ENCODE measurements at regions not wholly inside any gene's neighbourhood (a gene's known extent, or its start where the extent isn't known, plus 50 kb on each side); places are given as distances from the start of the nearest gene placed in this dataset.

GRCh38 chr11:90661233-90661632 is 438.4 kb upstream of the CHORDC1 start:
- CTCF ChIA-PET = no interaction called here
- BruUV-seq (replicated peaks) = no TSS peak

DNA sequence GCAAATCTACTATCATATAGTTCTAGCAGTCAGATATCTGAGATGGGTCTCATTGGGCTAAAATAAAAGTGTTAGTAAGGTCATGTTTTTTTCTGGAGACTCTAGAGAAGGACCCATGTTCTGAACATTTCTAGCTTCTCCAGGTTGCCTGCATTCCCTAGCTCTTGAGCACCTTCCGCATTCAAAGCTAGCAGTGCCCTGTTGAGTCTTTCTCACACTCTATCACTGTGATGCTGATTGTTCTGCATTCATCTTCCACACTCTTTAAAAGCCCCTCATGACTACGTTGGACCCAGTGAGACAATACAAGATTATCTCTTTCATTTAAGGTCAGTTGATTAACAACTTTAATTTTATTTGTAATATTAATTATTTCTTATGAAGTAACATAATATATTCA is 433.3 kb upstream of the CHORDC1 start:
- H3K4me1 ChIP-seq (ENCODE audit: insufficient read depth, low read length, poor library complexity, severe bottlenecking) = no peaks in the 10 kb centered on the region
- BruUV-seq (replicated peaks) = no TSS peak
- TF ChIP-seq EZH2 (IDR thresholded peaks at IDR 0.05; ENCODE audit: borderline replicate concordance, low read depth, low read length, poor library complexity, severe bottlenecking) = no peak
- TF ChIP-seq, protein P1, sequence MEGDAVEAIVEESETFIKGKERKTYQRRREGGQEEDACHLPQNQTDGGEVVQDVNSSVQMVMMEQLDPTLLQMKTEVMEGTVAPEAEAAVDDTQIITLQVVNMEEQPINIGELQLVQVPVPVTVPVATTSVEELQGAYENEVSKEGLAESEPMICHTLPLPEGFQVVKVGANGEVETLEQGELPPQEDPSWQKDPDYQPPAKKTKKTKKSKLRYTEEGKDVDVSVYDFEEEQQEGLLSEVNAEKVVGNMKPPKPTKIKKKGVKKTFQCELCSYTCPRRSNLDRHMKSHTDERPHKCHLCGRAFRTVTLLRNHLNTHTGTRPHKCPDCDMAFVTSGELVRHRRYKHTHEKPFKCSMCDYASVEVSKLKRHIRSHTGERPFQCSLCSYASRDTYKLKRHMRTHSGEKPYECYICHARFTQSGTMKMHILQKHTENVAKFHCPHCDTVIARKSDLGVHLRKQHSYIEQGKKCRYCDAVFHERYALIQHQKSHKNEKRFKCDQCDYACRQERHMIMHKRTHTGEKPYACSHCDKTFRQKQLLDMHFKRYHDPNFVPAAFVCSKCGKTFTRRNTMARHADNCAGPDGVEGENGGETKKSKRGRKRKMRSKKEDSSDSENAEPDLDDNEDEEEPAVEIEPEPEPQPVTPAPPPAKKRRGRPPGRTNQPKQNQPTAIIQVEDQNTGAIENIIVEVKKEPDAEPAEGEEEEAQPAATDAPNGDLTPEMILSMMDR (conservative IDR thresholded peaks at IDR 0.05; ENCODE audit: low read depth, low read length) = no peak
- no peaks in the 10 kb centered on the region for H3K27me3 ChIP-seq (replicated peaks; ENCODE audit: insufficient read depth, low read depth, low read length, poor library complexity)
- H3K36me3 ChIP-seq (ENCODE audit: insufficient read depth, low read length, poor library complexity, severe bottlenecking) = no peaks in the 10 kb centered on the region
- intact Hi-C loops (cut with micrococcal nuclease; ENCODE audit: unreplicated experiment) = no loop called here
- ChIA-PET CTCF (no interaction called here), POLR2A (ENCODE audit: low non-redundant PET) (interaction anchor here (0.5 kb wide), 1 partner anchor 58 kb away, joined by 3 read pairs; no protein-coding TSS in a partner anchor)
- H3K27ac ChIP-seq (ENCODE audit: low read depth, low read length, poor library complexity, severe bottlenecking) = no peak overlapping the region
- no peak overlapping the region for H3K4me3 ChIP-seq (ENCODE audit: low read depth, low read length, poor library complexity, severe bottlenecking)
- no peak for DNase-seq (ENCODE audit: low spot score)
- no peaks in the 10 kb centered on the region for H3K9me3 ChIP-seq (ENCODE audit: low read depth, low read length, poor library complexity, severe bottlenecking)

More at GRCh38 chr11:90661233-90661632, 438.4 kb upstream of the CHORDC1 start:
- POLR2A ChIA-PET (ENCODE audit: low non-redundant PET) = no interaction called here
- DNase-seq (ENCODE audit: low spot score) = no peak
- Histone ChIP-seq H3K4me3 (ENCODE audit: low read depth, low read length, poor library complexity, severe bottlenecking) (no peak overlapping the region), H3K36me3 (ENCODE audit: insufficient read depth, low read length, poor library complexity, severe bottlenecking) (no peaks in the 10 kb centered on the region), H3K9me3 (ENCODE audit: low read depth, low read length, poor library complexity, severe bottlenecking) (no peaks in the 10 kb centered on the region), H3K27me3 (replicated peaks; ENCODE audit: insufficient read depth, low read depth, low read length, poor library complexity) (no peaks in the 10 kb centered on the region), H3K27ac (ENCODE audit: low read depth, low read length, poor library complexity, severe bottlenecking) (no peak overlapping the region), H3K4me1 (ENCODE audit: insufficient read depth, low read length, poor library complexity, severe bottlenecking) (no peaks in the 10 kb centered on the region)
- intact Hi-C loops (cut with micrococcal nuclease; ENCODE audit: unreplicated experiment) = no loop called here
- TF ChIP-seq, protein P1 (conservative IDR thresholded peaks at IDR 0.05; ENCODE audit: low read depth, low read length) = no peak
- no peak for TF ChIP-seq EZH2 (IDR thresholded peaks at IDR 0.05; ENCODE audit: borderline replicate concordance, low read depth, low read length, poor library complexity, severe bottlenecking)

GRCh38 chr11:90650153-90650552 is 427.3 kb upstream of the CHORDC1 start:
- no peak overlapping the region for H3K4me3 ChIP-seq (ENCODE audit: low read depth, low read length, poor library complexity, severe bottlenecking)
- H3K4me1 ChIP-seq (ENCODE audit: insufficient read depth, low read length, poor library complexity, severe bottlenecking) = peaks cover 8% of the 10 kb centered on the region
- ChIA-PET CTCF (no interaction called here), POLR2A (ENCODE audit: low non-redundant PET) (no interaction called here)
- no peak for TF ChIP-seq EZH2 (IDR thresholded peaks at IDR 0.05; ENCODE audit: borderline replicate concordance, low read depth, low read length, poor library complexity, severe bottlenecking)
- TF ChIP-seq, protein P1 (conservative IDR thresholded peaks at IDR 0.05; ENCODE audit: low read depth, low read length) = no peak
- intact Hi-C loops (cut with micrococcal nuclease; ENCODE audit: unreplicated experiment) = no loop called here
- no TSS peak for BruUV-seq (replicated peaks)
- H3K9me3 ChIP-seq (ENCODE audit: low read depth, low read length, poor library complexity, severe bottlenecking) = no peaks in the 10 kb centered on the region
- H3K27me3 ChIP-seq (replicated peaks; ENCODE audit: insufficient read depth, low read depth, low read length, poor library complexity) = no peaks in the 10 kb centered on the region
- DNase-seq (ENCODE audit: low spot score) = no peak
- H3K36me3 ChIP-seq (ENCODE audit: insufficient read depth, low read length, poor library complexity, severe bottlenecking) = no peaks in the 10 kb centered on the region
- no peak overlapping the region for H3K27ac ChIP-seq (ENCODE audit: low read depth, low read length, poor library complexity, severe bottlenecking)
